ENCODE measurements at regions not wholly inside any gene's neighbourhood (a gene's known extent, or its start where the extent isn't known, plus 50 kb on each side); places are given as distances from the start of the nearest gene placed in this dataset.

DNA sequence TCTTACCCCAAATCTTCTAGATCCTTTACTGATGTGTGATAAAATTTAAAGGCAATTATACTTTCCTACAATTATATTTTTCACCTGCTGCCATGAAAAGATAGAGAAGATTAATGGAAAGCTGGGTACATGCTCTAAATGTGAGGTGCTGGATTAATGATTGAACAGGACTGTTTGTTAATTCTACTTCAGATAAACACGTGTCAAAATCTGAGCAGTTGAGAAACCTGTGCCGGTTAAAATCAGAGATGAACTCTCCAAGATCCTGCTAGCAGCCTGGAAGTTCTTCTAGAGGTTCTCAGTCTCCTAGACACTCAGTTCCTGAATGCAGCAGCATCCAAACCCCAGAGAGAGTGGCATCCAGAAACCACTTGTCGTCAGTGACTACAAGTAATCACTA, 69.2 kb downstream of the INHBA start:
- no peaks in the 10 kb centered on the region for H3K36me3 ChIP-seq (ENCODE audit: control insufficient read depth, insufficient read depth, low read length)

GRCh38 chr7:41630741-41631140, 72.1 kb downstream of the INHBA start:
- Histone ChIP-seq H3K27ac (ENCODE audit: low read length) (no peak overlapping the region), H3K4me3 (ENCODE audit: low read length) (no peak overlapping the region)
- no CpG with 5 or more reads among the region's 4 CpGs for WGBS (ENCODE audit: insufficient coverage, insufficient read length)

More for the DNA sequence above, 69.2 kb downstream of the INHBA start:
- no peaks in the 10 kb centered on the region; the same call in 1 of the 2 replicates for H3K4me1 ChIP-seq (ENCODE audit: control insufficient read depth, insufficient read depth, low read length)
- no peaks in the 10 kb centered on the region for H3K27me3 ChIP-seq (ENCODE audit: control insufficient read depth, insufficient read depth, low read length)
- no peaks in the 10 kb centered on the region for H3K9me3 ChIP-seq (ENCODE audit: control insufficient read depth, insufficient read depth, low read length)
- H3K27ac ChIP-seq (ENCODE audit: low read length): no peak overlapping the region
- H3K4me3 ChIP-seq (ENCODE audit: low read length): no peak overlapping the region
- no CpG with 5 or more reads among the region's 3 CpGs for WGBS (ENCODE audit: insufficient coverage, insufficient read length)
- no peak for DNase-seq (ENCODE audit: low read depth, low spot score)

DNA sequence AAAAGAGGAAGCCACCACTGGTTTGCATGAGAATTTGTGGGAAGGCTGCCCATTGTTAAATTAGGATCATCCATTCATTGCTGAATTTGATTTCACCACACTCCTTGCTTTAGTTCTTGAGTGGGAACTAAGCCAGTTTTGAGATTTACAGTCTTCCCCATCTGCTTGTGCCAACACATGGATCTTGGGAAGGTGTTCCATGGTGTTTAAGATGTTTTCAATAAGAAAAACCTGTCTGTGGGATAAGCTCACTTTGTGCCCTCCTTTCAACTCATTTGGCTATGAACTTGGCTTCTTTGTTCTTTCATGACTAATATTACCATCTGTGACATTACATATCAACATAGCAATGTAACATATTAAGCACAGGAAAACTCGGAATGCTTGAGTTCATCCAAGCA, 73.2 kb downstream of the INHBA start:
- H3K9me3 ChIP-seq (ENCODE audit: control insufficient read depth, insufficient read depth, low read length): no peaks in the 10 kb centered on the region
- no peaks in the 10 kb centered on the region; the same call in 1 of the 2 replicates for H3K27me3 ChIP-seq (ENCODE audit: control insufficient read depth, insufficient read depth, low read length)
- H3K4me3 ChIP-seq (ENCODE audit: low read length): no peak overlapping the region
- no peak overlapping the region for H3K27ac ChIP-seq (ENCODE audit: low read length)
- no peaks in the 10 kb centered on the region for H3K36me3 ChIP-seq (ENCODE audit: control insufficient read depth, insufficient read depth, low read length)
- DNase-seq (ENCODE audit: low read depth, low spot score): no peak
- H3K4me1 ChIP-seq (ENCODE audit: control insufficient read depth, insufficient read depth, low read length): peaks cover 3% of the 10 kb centered on the region; the same call in 1 of the 2 replicates
- WGBS (ENCODE audit: insufficient coverage, insufficient read length): no CpG with 5 or more reads among the region's 1 CpG

More at GRCh38 chr7:41630741-41631140, 72.1 kb downstream of the INHBA start:
- H3K36me3 ChIP-seq (ENCODE audit: control insufficient read depth, insufficient read depth, low read length): no peaks in the 10 kb centered on the region
- no peak for DNase-seq (ENCODE audit: low read depth, low spot score)
- no peaks in the 10 kb centered on the region; the same call in 1 of the 2 replicates for H3K27me3 ChIP-seq (ENCODE audit: control insufficient read depth, insufficient read depth, low read length)
- peaks cover 3% of the 10 kb centered on the region for H3K4me1 ChIP-seq (ENCODE audit: control insufficient read depth, insufficient read depth, low read length)
- H3K9me3 ChIP-seq (ENCODE audit: control insufficient read depth, insufficient read depth, low read length): no peaks in the 10 kb centered on the region

- Histone ChIP-seq H3K27me3 (ENCODE audit: control insufficient read depth, insufficient read depth, low read length) (no peaks in the 10 kb centered on the region; the same call in 1 of the 2 replicates), H3K36me3 (ENCODE audit: control insufficient read depth, insufficient read depth, low read length) (no peaks in the 10 kb centered on the region), H3K4me3 (ENCODE audit: low read length) (no peak overlapping the region), H3K27ac (ENCODE audit: low read length) (no peak overlapping the region), H3K9me3 (ENCODE audit: control insufficient read depth, insufficient read depth, low read length) (no peaks in the 10 kb centered on the region), H3K4me1 (ENCODE audit: control insufficient read depth, insufficient read depth, low read length) (peaks cover 3% of the 10 kb centered on the region; the same call in 1 of the 2 replicates)
- DNase-seq (ENCODE audit: low read depth, low spot score): no peak
- WGBS (ENCODE audit: insufficient coverage, insufficient read length): no CpG with 5 or more reads among the region's 3 CpGs
Observed at GRCh38 chr7:41628901-41629300, 74.0 kb downstream of the INHBA start.

GRCh38 chr7:41627645-41628298, 75.1 kb downstream of the INHBA start:
- no peaks in the 10 kb centered on the region for H3K36me3 ChIP-seq (ENCODE audit: control insufficient read depth, insufficient read depth, low read length)
- no CpG with 5 or more reads among the region's 8 CpGs for WGBS (ENCODE audit: insufficient coverage, insufficient read length)
- no peak for DNase-seq (ENCODE audit: low read depth, low spot score)
- peaks cover 3% of the 10 kb centered on the region; the same call in 1 of the 2 replicates for H3K4me1 ChIP-seq (ENCODE audit: control insufficient read depth, insufficient read depth, low read length)
- no peak overlapping the region for H3K27ac ChIP-seq (ENCODE audit: low read length)
- H3K9me3 ChIP-seq (ENCODE audit: control insufficient read depth, insufficient read depth, low read length): no peaks in the 10 kb centered on the region
- no peaks in the 10 kb centered on the region; the same call in 1 of the 2 replicates for H3K27me3 ChIP-seq (ENCODE audit: control insufficient read depth, insufficient read depth, low read length)
- H3K4me3 ChIP-seq (ENCODE audit: low read length): no peak overlapping the region

DNA sequence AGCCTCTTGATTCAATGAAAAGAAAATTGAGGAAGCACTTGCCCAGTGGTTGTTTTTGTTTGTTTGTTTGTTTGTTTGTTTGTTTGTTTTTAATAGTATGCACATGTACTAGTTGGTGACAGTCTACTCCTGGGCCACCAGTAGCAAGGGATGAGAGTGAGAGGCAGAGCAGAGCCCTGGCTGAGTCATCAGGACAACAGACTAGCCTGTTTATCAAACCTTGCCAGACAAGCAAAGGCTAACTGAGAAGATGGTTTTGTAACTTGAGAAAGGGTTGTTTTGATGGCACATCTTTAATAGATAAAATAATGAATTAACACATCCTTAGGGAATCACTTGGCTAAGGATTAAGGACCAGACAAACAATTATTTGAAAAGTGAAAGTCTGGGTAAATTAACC, 78.1 kb downstream of the INHBA start:
- Histone ChIP-seq H3K27ac (ENCODE audit: low read length) (no peak overlapping the region), H3K36me3 (ENCODE audit: control insufficient read depth, insufficient read depth, low read length) (no peaks in the 10 kb centered on the region), H3K27me3 (ENCODE audit: control insufficient read depth, insufficient read depth, low read length) (no peaks in the 10 kb centered on the region; the same call in 1 of the 2 replicates), H3K9me3 (ENCODE audit: control insufficient read depth, insufficient read depth, low read length) (no peaks in the 10 kb centered on the region), H3K4me3 (ENCODE audit: low read length) (no peak overlapping the region), H3K4me1 (ENCODE audit: control insufficient read depth, insufficient read depth, low read length) (peaks cover 3% of the 10 kb centered on the region; the same call in 1 of the 2 replicates)
- no peak for DNase-seq (ENCODE audit: low read depth, low spot score)

DNA sequence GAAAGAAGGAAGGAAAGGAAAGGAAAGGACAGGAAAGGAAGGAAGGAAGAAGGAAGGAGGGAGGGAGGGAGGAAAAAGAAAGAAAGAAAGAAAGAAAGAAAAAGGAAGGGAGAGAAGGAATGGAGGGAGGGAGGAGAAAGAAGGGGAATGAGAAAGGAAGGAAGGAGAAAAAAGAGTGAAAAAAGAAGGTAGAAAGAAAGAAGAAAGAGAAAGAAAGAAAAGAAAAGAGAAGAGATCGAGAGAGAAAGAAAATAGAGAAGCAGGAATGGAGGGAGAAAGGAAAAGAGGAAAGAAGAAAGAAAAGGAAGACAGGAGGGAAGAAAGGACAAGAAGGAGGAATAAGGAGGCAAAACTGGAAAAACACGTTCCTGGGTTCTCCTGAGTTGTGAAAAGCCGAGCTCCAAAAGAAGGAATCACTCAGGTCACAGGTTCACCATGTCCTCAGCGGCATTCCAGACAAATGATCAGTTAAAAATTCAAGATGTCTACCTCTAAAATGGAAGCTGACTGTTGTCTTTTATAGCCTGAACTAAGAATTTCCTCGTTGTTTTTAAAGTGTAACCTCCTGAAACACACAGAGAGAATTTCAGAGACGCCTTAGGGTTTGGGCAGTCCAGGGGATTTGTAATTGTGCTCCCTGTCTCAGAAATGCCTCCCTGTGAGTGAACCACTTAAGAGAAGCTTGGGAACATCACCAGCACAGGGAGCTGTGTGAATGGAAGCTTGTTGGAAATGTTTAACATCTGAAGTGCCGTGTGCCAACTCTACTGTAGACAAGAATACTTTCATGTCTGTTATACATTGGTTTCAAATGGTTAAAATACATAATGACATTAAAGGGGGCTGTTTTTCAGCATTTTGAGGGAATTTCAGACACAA, 80.7 kb downstream of the INHBA start:
- no peaks in the 10 kb centered on the region for H3K36me3 ChIP-seq (ENCODE audit: control insufficient read depth, insufficient read depth, low read length)
- H3K27me3 ChIP-seq (ENCODE audit: control insufficient read depth, insufficient read depth, low read length): no peaks in the 10 kb centered on the region
- H3K27ac ChIP-seq (ENCODE audit: low read length): no peak overlapping the region
- no peak for DNase-seq (ENCODE audit: low read depth, low spot score)
- no peaks in the 10 kb centered on the region for H3K9me3 ChIP-seq (ENCODE audit: control insufficient read depth, insufficient read depth, low read length)
- H3K4me1 ChIP-seq (ENCODE audit: control insufficient read depth, insufficient read depth, low read length): no peaks in the 10 kb centered on the region
- no peak overlapping the region for H3K4me3 ChIP-seq (ENCODE audit: low read length)
- 100% methylated on average over 1 of the region's 7 CpGs for WGBS (ENCODE audit: insufficient coverage, insufficient read length)

- no peaks in the 10 kb centered on the region for H3K9me3 ChIP-seq (ENCODE audit: control insufficient read depth, insufficient read depth, low read length)
- H3K36me3 ChIP-seq (ENCODE audit: control insufficient read depth, insufficient read depth, low read length): no peaks in the 10 kb centered on the region
- H3K4me3 ChIP-seq (ENCODE audit: low read length): no peak overlapping the region
- H3K4me1 ChIP-seq (ENCODE audit: control insufficient read depth, insufficient read depth, low read length): no peaks in the 10 kb centered on the region
- WGBS (ENCODE audit: insufficient coverage, insufficient read length): no CpG with 5 or more reads among the region's 1 CpG
- H3K27me3 ChIP-seq (ENCODE audit: control insufficient read depth, insufficient read depth, low read length): no peaks in the 10 kb centered on the region
- DNase-seq (ENCODE audit: low read depth, low spot score): no peak
- H3K27ac ChIP-seq (ENCODE audit: low read length): no peak overlapping the region
Observed at GRCh38 chr7:41617987-41618386, 84.9 kb downstream of the INHBA start.

DNA sequence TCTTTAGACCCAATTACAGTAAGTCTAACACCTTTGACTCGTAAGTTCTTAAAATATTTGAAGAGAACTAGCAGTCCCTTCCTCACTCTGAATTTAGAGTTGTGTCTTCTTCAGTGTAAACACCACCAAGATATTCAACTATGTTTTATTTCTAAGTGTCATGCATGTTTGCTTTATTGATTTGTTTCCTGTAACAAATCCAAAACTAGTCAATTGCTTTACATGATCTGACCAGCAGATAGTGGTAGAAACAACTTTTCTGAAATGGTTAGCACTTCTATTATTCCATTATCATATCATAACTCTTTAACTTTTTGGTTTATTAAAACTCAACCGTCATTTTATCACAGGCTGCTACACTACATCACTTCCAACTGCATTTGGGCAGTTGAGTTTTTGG, 90.1 kb downstream of the INHBA start:
- WGBS (ENCODE audit: insufficient coverage, insufficient read length): 100% methylated on average over 1 of the region's 2 CpGs
- Histone ChIP-seq H3K4me3 (ENCODE audit: low read length) (no peak overlapping the region), H3K9me3 (ENCODE audit: control insufficient read depth, insufficient read depth, low read length) (no peaks in the 10 kb centered on the region), H3K4me1 (ENCODE audit: control insufficient read depth, insufficient read depth, low read length) (no peaks in the 10 kb centered on the region), H3K36me3 (ENCODE audit: control insufficient read depth, insufficient read depth, low read length) (no peaks in the 10 kb centered on the region), H3K27ac (ENCODE audit: low read length) (no peak overlapping the region), H3K27me3 (ENCODE audit: control insufficient read depth, insufficient read depth, low read length) (no peaks in the 10 kb centered on the region)
- DNase-seq (ENCODE audit: low read depth, low spot score): no peak

DNA sequence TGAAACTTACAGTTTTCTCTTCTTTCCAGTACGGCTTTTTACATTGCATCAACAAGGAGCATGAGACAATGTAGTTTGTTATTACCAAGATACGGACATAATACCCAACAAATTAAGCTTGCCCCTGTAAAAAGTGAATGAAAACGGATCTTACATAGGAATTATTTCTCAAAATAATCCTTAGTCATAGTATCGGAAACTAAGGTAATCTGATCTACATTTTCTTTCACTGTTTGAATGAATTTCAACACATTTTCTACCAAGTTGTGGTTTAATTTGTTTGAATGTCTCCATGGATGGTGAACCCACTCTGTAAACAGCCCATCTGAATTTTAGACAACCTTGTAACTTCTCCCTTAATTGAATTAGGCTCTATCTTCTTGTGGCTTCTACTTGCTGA, 90.5 kb downstream of the INHBA start:
- no peaks in the 10 kb centered on the region for H3K4me1 ChIP-seq (ENCODE audit: control insufficient read depth, insufficient read depth, low read length)
- WGBS (ENCODE audit: insufficient coverage, insufficient read length): no CpG with 5 or more reads among the region's 4 CpGs
- no peak overlapping the region for H3K27ac ChIP-seq (ENCODE audit: low read length)
- no peaks in the 10 kb centered on the region for H3K27me3 ChIP-seq (ENCODE audit: control insufficient read depth, insufficient read depth, low read length)
- H3K4me3 ChIP-seq (ENCODE audit: low read length): no peak overlapping the region
- no peak for DNase-seq (ENCODE audit: low read depth, low spot score)
- H3K36me3 ChIP-seq (ENCODE audit: control insufficient read depth, insufficient read depth, low read length): no peaks in the 10 kb centered on the region
- no peaks in the 10 kb centered on the region for H3K9me3 ChIP-seq (ENCODE audit: control insufficient read depth, insufficient read depth, low read length)

Measured in iPS DF 6.9 (cell line).